HG03039 (cell line): ENCODE measurements at regions not wholly inside any gene's neighbourhood (a gene's known extent, or its start where the extent isn't known, plus 50 kb on each side); places are given as distances from the start of the nearest gene placed in this dataset.

ENCODE experiments used
- ATAC-seq: cut with Tn5 transposase; IDR thresholded peaks from one replicate; pipeline ENCODE4 v1.9.1; 2021; ENCODE audit warnings: mild to moderate bottlenecking, moderate library complexity; ENCODE audit not compliant: unreplicated experiment

- ATAC-seq: no peak
Observed at GRCh38 chr2:225735844-225736243, 336.3 kb downstream of the NYAP2 start.

GRCh38 chr2:225725726-225726125 is 326.2 kb downstream of the NYAP2 start:
- no peak for ATAC-seq
